HCT116 (cell line): ENCODE measurements at regions not wholly inside any gene's neighbourhood (a gene's known extent, or its start where the extent isn't known, plus 50 kb on each side); places are given as distances from the start of the nearest gene placed in this dataset.

ENCODE experiments used
- ATAC-seq: fragments of 200-7000 bp; cut with Tn5 transposase; 2 replicates; pipeline ENCODE4 v1.9.1; 2020; ENCODE audit warnings: mild to moderate bottlenecking, moderate library complexity
- BruUV-seq: library from RNA; stranded (reverse); fragments of 400-500 nt; replicated peaks from 2 replicates; lab custom pipeline; 2021; lab: Mats Ljungman, UMichigan
- CTCF ChIA-PET: fragments of 300-600 bp; sonication (Branson Sonifier 250); formaldehyde crosslinking; loops from one replicate; lab custom pipeline; 2021; ENCODE audit warnings: antibody characterized with exemption; lab: Charles Lee
- POLR2A ChIA-PET: fragments of 300-600, 350-600 bp; sonication (Branson Sonifier 250); formaldehyde crosslinking; loops from one replicate; lab custom pipeline; 2021; ENCODE audit warnings: antibody characterized with exemption; lab: Charles Lee
- RAD21 ChIA-PET, 2 experiments: fragments of 300-600 bp; sonication (Branson Sonifier 250); formaldehyde crosslinking; loops; one replicate each; lab custom pipeline; 2023; ENCODE audit warnings: low total read pairs in 2 of 2; ENCODE audit not compliant: uncharacterized antibody in 2 of 2, unreplicated experiment in 2 of 2, low non-redundant PET in 1 of 2; lab: Charles Lee
- DNase-seq: peaks from one replicate; pipeline ENCODE4 v3.0.0-alpha.2; 2010; ENCODE audit warnings: low read depth, low spot score
- H2AFZ ChIP-seq: fragments of 200-600 bp; shearing (Covaris generic), sonication (generic); 2 replicates; pipeline ENCODE4 v1.6.1; 2017; ENCODE audit warnings: low read depth, mixed run types, mixed read lengths, antibody characterized with exemption, low read length; ENCODE audit not compliant: poor library complexity, severe bottlenecking
- H3K27ac ChIP-seq: 2 replicates; pipeline ENCODE4 v1.5.1; 2012; ENCODE audit warnings: low read depth, low read length
- H3K27me3 ChIP-seq: fragments of 200-600 bp; sonication (generic); 2 replicates; pipeline ENCODE4 v1.6.1; 2016; ENCODE audit warnings: mixed run types, low read length, mixed read lengths; ENCODE audit not compliant: insufficient read depth
- H3K36me3 ChIP-seq, 2 experiments: fragments of 200-500 bp in 1 of 2; fragments of 200-600 bp in 1 of 2; sonication (Bioruptor generic) in 1 of 2; sonication (generic) in 1 of 2; 2 replicates each; pipeline versions ENCODE4 v1.5.1 to v1.6.1; 2014 to 2016; ENCODE audit warnings: low read length in 2 of 2, inconsistent platforms in 1 of 2, mixed read lengths in 1 of 2, mixed run types in 1 of 2; ENCODE audit not compliant: insufficient read depth in 2 of 2, control insufficient read depth in 1 of 2
- H3K4me1 ChIP-seq, 2 experiments: fragments of 200-600 bp in 1 of 2; sonication (generic) in 1 of 2; 2 replicates each; pipeline versions ENCODE4 v1.5.1 to v1.6.1; 2012 to 2017; ENCODE audit warnings: low read length in 2 of 2, inconsistent platforms in 1 of 2, mild to moderate bottlenecking in 1 of 2, mixed read lengths in 1 of 2, mixed run types in 1 of 2, moderate library complexity in 1 of 2; ENCODE audit not compliant: insufficient read depth in 2 of 2, control insufficient read depth in 1 of 2
- H3K4me2 ChIP-seq: fragments of 200-600 bp; sonication (generic); 2 replicates; pipeline ENCODE4 v1.6.1; 2017; ENCODE audit warnings: mixed run types, low read length, mixed read lengths
- H3K4me3 ChIP-seq, 2 experiments: fragments of 200-600 bp in 1 of 2; sonication (generic) in 1 of 2; replicated peaks in 1 of 2; 2 replicates each; pipeline ENCODE4 v1.5.1; 2011 to 2016; ENCODE audit warnings: low read length in 2 of 2, control low read depth in 1 of 2, low read depth in 1 of 2, mild to moderate bottlenecking in 1 of 2, mixed read lengths in 1 of 2, mixed run types in 1 of 2
- H3K79me2 ChIP-seq: fragments of 200-600 bp; sonication (generic); 2 replicates; pipeline ENCODE4 v1.6.1; 2017; ENCODE audit warnings: mild to moderate bottlenecking, mixed run types, low read length, moderate library complexity, mixed read lengths; ENCODE audit not compliant: insufficient read depth
- H3K9ac ChIP-seq: fragments of 200-600 bp; sonication (generic); 2 replicates; pipeline ENCODE4 v1.6.1; 2016; ENCODE audit warnings: low read length, mixed read lengths
- H3K9me2 ChIP-seq: fragments of 200-600 bp; sonication (generic), shearing (Covaris generic); 2 replicates; pipeline ENCODE4 v1.6.1; 2017; ENCODE audit warnings: mixed run types, mild to moderate bottlenecking, moderate library complexity; ENCODE audit not compliant: insufficient read depth
- H3K9me3 ChIP-seq, 2 experiments: fragments of 200-500 bp in 1 of 2; fragments of 200-600 bp in 1 of 2; sonication (Bioruptor generic) in 1 of 2; sonication (generic) in 1 of 2; 2 replicates each; pipeline ENCODE4 v1.6.1; 2014 to 2017; ENCODE audit warnings: low read length in 2 of 2, mixed read lengths in 2 of 2, inconsistent platforms in 1 of 2, low read depth in 1 of 2, mild to moderate bottlenecking in 1 of 2, mixed run types in 1 of 2, moderate library complexity in 1 of 2; ENCODE audit not compliant: control insufficient read depth in 1 of 2, insufficient read depth in 1 of 2
- H4K20me1 ChIP-seq: fragments of 200-600 bp; sonication (generic), shearing (Covaris generic); 2 replicates; pipeline ENCODE4 v1.6.1; 2017; ENCODE audit warnings: mixed run types, mild to moderate bottlenecking, moderate library complexity; ENCODE audit not compliant: insufficient read depth
- CBX3 ChIP-seq: IDR thresholded peaks from 2 replicates; pipeline ENCODE4 v1.6.1; 2012; ENCODE audit warnings: low read depth
- CEBPB ChIP-seq: IDR thresholded peaks from 2 replicates; pipeline ENCODE4 v1.6.1; 2012; ENCODE audit warnings: low read depth
- EGR1 ChIP-seq: IDR thresholded peaks from 2 replicates; pipeline ENCODE4 v1.6.1; 2012; ENCODE audit warnings: low read depth
- ELF1 ChIP-seq: IDR thresholded peaks from 2 replicates; pipeline ENCODE4 v1.6.1; 2012; ENCODE audit warnings: low read depth, borderline replicate concordance
- EZH2 ChIP-seq: fragments of 200-600 bp; sonication (generic); IDR thresholded peaks from 2 replicates; pipeline ENCODE4 v1.6.1; 2017; ENCODE audit warnings: antibody characterized with exemption, mixed run types
- EZH2phosphoT487 ChIP-seq: fragments of 200-600 bp; IDR thresholded peaks from 2 replicates; pipeline ENCODE4 v1.6.1; 2018; ENCODE audit warnings: antibody characterized with exemption, borderline replicate concordance
- FOSL1 ChIP-seq: IDR thresholded peaks from 2 replicates; pipeline ENCODE4 v1.6.1; 2012; ENCODE audit warnings: low read depth
- JUND ChIP-seq: IDR thresholded peaks from 2 replicates; pipeline ENCODE4 v1.6.1; 2012
- RAD21 ChIP-seq: IDR thresholded peaks from 2 replicates; pipeline ENCODE4 v1.6.1; 2012; ENCODE audit warnings: low read depth, mild to moderate bottlenecking
- REST ChIP-seq: IDR thresholded peaks from 2 replicates; pipeline ENCODE4 v1.6.1; 2012; ENCODE audit warnings: low read depth
- TCF7L2 ChIP-seq: IDR thresholded peaks from 2 replicates; pipeline ENCODE4 v1.7.0; 2011; ENCODE audit warnings: borderline replicate concordance, inconsistent platforms; ENCODE audit not compliant: insufficient read depth, insufficient read length; ENCODE audit errors: extremely low read depth
- YY1 ChIP-seq: IDR thresholded peaks from 2 replicates; pipeline ENCODE4 v1.6.1; 2011; ENCODE audit warnings: low read length, low read depth, moderate library complexity, mild to moderate bottlenecking; ENCODE audit not compliant: insufficient replicate concordance; ENCODE audit errors: extremely low read depth
- ZNF274 ChIP-seq: fragments of 200-500 bp; sonication (Bioruptor generic); IDR thresholded peaks from 2 replicates; pipeline ENCODE4 v1.6.1; 2014; ENCODE audit warnings: mild to moderate bottlenecking, low read depth, low read length, inconsistent platforms
- intact Hi-C: fragments of 100-400 bp; cut with micrococcal nuclease; formaldehyde crosslinking; loops from 2 replicates; pipeline ENCODE4 v1.10.0; 2022
- TF ChIP-seq, protein P1 (sequence below): IDR thresholded peaks from 2 replicates; pipeline ENCODE4 v1.6.1; 2012
- TF ChIP-seq, protein P2 (sequence below): IDR thresholded peaks from 2 replicates; pipeline ENCODE4 v1.6.1; 2011; ENCODE audit warnings: mild to moderate bottlenecking, low read length, moderate library complexity; ENCODE audit not compliant: insufficient replicate concordance; ENCODE audit errors: extremely low read depth

DNA sequence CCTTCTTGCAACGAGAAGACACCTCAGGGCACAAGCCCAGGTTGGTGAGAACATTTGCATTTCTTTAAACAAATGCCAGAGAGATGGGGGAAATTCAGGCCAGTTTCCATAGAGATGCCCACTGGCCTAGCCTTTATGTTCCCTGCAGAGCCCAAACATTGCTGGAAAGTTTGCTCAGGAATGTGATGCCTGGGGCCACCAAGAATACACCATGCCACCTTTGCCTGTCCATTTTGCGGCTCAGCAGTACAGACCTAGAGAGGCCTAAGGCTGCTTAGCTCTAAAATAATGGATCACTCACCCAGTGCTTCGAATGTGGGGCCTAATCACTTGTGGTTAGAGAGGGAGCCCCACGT lies 210.0 kb downstream of the RPLP1 start:
- ATAC-seq (no peak), DNase-seq (no peak)
- Histone ChIP-seq H3K4me3 (no peak overlapping the region), H2AFZ (no peak overlapping the region), H3K4me2 (no peak overlapping the region), H3K36me3 (no peaks in the 10 kb centered on the region), H3K9me2 (no peaks in the 10 kb centered on the region), H3K4me1 (no peaks in the 10 kb centered on the region), H4K20me1 (no peaks in the 10 kb centered on the region), H3K9me3 (no peaks in the 10 kb centered on the region), H3K79me2 (no peaks in the 10 kb centered on the region), H3K9ac (no peak overlapping the region), H3K27me3 (peaks cover 8% of the 10 kb centered on the region; the same call in 1 of the 2 replicates), H3K27ac (no peak overlapping the region)
- BruUV-seq, result no TSS peak
- TF ChIP-seq REST (no peak), TCF7L2 (no peak), JUND (no peak), YY1 (no peak), ZNF274 (no peak), EGR1 (no peak), CBX3 (no peak), CEBPB (no peak), EZH2 (no peak), ELF1 (no peak), FOSL1 (no peak), EZH2phosphoT487 (no peak), RAD21 (no peak)
- TF ChIP-seq, protein P1, sequence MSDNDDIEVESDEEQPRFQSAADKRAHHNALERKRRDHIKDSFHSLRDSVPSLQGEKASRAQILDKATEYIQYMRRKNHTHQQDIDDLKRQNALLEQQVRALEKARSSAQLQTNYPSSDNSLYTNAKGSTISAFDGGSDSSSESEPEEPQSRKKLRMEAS, result no peak
- TF ChIP-seq, protein P2, sequence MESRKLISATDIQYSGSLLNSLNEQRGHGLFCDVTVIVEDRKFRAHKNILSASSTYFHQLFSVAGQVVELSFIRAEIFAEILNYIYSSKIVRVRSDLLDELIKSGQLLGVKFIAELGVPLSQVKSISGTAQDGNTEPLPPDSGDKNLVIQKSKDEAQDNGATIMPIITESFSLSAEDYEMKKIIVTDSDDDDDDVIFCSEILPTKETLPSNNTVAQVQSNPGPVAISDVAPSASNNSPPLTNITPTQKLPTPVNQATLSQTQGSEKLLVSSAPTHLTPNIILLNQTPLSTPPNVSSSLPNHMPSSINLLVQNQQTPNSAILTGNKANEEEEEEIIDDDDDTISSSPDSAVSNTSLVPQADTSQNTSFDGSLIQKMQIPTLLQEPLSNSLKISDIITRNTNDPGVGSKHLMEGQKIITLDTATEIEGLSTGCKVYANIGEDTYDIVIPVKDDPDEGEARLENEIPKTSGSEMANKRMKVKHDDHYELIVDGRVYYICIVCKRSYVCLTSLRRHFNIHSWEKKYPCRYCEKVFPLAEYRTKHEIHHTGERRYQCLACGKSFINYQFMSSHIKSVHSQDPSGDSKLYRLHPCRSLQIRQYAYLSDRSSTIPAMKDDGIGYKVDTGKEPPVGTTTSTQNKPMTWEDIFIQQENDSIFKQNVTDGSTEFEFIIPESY, result no peak
- intact Hi-C loops, result no loop called here
- ChIA-PET CTCF (no interaction called here), RAD21 (no interaction called here), POLR2A (no interaction called here)
